Neural progenitor cell (in vitro differentiated cells): ENCODE measurements at regions not wholly inside any gene's neighbourhood (a gene's known extent, or its start where the extent isn't known, plus 50 kb on each side); places are given as distances from the start of the nearest gene placed in this dataset.

ENCODE experiments used
- DNase-seq: peaks from one replicate; pipeline ENCODE4 v3.0.0-alpha.2; 2016; ENCODE audit warnings: low spot score
- H2AFZ ChIP-seq: fragments of 200-600 bp; sonication (generic); replicated peaks from 2 replicates; pipeline ENCODE4 v1.6.1; 2016; ENCODE audit warnings: antibody characterized with exemption
- H3F3A ChIP-seq: fragments of 200-600 bp; sonication (generic); 2 replicates; pipeline ENCODE4 v1.6.1; 2016; ENCODE audit warnings: antibody characterized with exemption, low read depth
- H3K27ac ChIP-seq: fragments of 200-600 bp; sonication (generic); 2 replicates; pipeline ENCODE4 v1.5.1; 2016; ENCODE audit warnings: mild to moderate bottlenecking
- H3K27me3 ChIP-seq: fragments of 200-600 bp; sonication (generic); 2 replicates; pipeline ENCODE4 v1.6.1; 2016; ENCODE audit warnings: mild to moderate bottlenecking, moderate library complexity
- H3K36me3 ChIP-seq: fragments of 200-600 bp; sonication (generic); 2 replicates; pipeline ENCODE4 v1.5.1; 2016
- H3K4me1 ChIP-seq: fragments of 200-600 bp; sonication (generic); 2 replicates; pipeline ENCODE4 v1.6.1; 2016; ENCODE audit warnings: mixed run types
- H3K4me2 ChIP-seq: fragments of 200-600 bp; sonication (generic); 2 replicates; pipeline ENCODE4 v1.6.1; 2016
- H3K4me3 ChIP-seq: fragments of 200-600 bp; sonication (generic); 2 replicates; pipeline ENCODE4 v1.5.1; 2016
- H3K79me2 ChIP-seq: fragments of 200-600 bp; sonication (generic); 2 replicates; pipeline ENCODE4 v1.6.1; 2016; ENCODE audit warnings: low read depth
- H3K9ac ChIP-seq: fragments of 200-600 bp; sonication (generic); 2 replicates; pipeline ENCODE4 v1.6.1; 2016
- H3K9me3 ChIP-seq: fragments of 200-600 bp; sonication (generic); 2 replicates; pipeline ENCODE4 v1.5.1; 2016; ENCODE audit warnings: low read depth
- H4K20me1 ChIP-seq: fragments of 200-600 bp; sonication (generic); 2 replicates; pipeline ENCODE4 v1.6.1; 2016; ENCODE audit warnings: low read depth
- H3K27ac Mint-ChIP-seq: 3 replicates; pipeline ENCODE4 v1.8.0; 2021; ENCODE audit warnings: mixed read lengths
- H3K27me3 Mint-ChIP-seq: 2 replicates; pipeline ENCODE4 v1.8.0; 2022; ENCODE audit warnings: low read depth, mild to moderate bottlenecking, inconsistent platforms, moderate library complexity, mixed read lengths; ENCODE audit not compliant: insufficient read depth
- H3K36me3 Mint-ChIP-seq: 3 replicates; pipeline ENCODE4 v1.8.0; 2021; ENCODE audit warnings: mixed read lengths
- H3K4me1 Mint-ChIP-seq: 3 replicates; pipeline ENCODE4 v1.8.0; 2021; ENCODE audit warnings: mixed read lengths
- H3K4me3 Mint-ChIP-seq: 3 replicates; pipeline ENCODE4 v1.8.0; 2021; ENCODE audit warnings: mild to moderate bottlenecking, moderate library complexity, mixed read lengths
- H3K9me3 Mint-ChIP-seq: 3 replicates; pipeline ENCODE4 v1.8.0; 2020; ENCODE audit warnings: mixed read lengths
- CTCF ChIP-seq: fragments of 200-600 bp; sonication (generic); IDR thresholded peaks from 2 replicates; pipeline ENCODE4 v1.5.1; 2017; ENCODE audit warnings: antibody characterized with exemption, mild to moderate bottlenecking
- EZH2 ChIP-seq: fragments of 200-600 bp; sonication (generic); IDR thresholded peaks from 2 replicates; pipeline ENCODE4 v1.6.1; 2017; ENCODE audit warnings: antibody characterized with exemption, mild to moderate bottlenecking, moderate library complexity
- EZH2phosphoT487 ChIP-seq: fragments of 200-600 bp; sonication (generic); IDR thresholded peaks from 2 replicates; pipeline ENCODE4 v1.6.1; 2017; ENCODE audit warnings: antibody characterized with exemption

- H3K27ac ChIP-seq, result no peak overlapping the region
- H3K79me2 ChIP-seq, result no peaks in the 10 kb centered on the region
- H3K4me3 ChIP-seq, result no peak overlapping the region
- Mint-ChIP-seq H3K36me3 (no peaks in the 10 kb centered on the region), H3K27ac (no peak overlapping the region), H3K4me1 (peaks cover 6% of the 10 kb centered on the region), H3K9me3 (no peaks in the 10 kb centered on the region), H3K27me3 (no peaks in the 10 kb centered on the region), H3K4me3 (no peak overlapping the region)
- no peak overlapping the region for H2AFZ ChIP-seq
- no peaks in the 10 kb centered on the region for H3K27me3 ChIP-seq
- no peak overlapping the region for H3K9ac ChIP-seq
- no peak overlapping the region for H3K4me2 ChIP-seq
- no peak for DNase-seq
- no peaks in the 10 kb centered on the region for H4K20me1 ChIP-seq
- no peaks in the 10 kb centered on the region for H3K9me3 ChIP-seq
- H3K4me1 ChIP-seq, result no peaks in the 10 kb centered on the region
- H3K36me3 ChIP-seq, result no peaks in the 10 kb centered on the region
- TF ChIP-seq EZH2 (no peak), EZH2phosphoT487 (no peak), CTCF (no peak)
- no peaks in the 10 kb centered on the region for H3F3A ChIP-seq
Observed at GRCh38 chr4:96016634-96017299, 176.9 kb downstream of the PDHA2 start.

- Histone ChIP-seq H3K9me3 (no peaks in the 10 kb centered on the region), H3K9ac (no peak overlapping the region), H3K27ac (no peak overlapping the region), H3K36me3 (no peaks in the 10 kb centered on the region), H3F3A (no peaks in the 10 kb centered on the region), H4K20me1 (no peaks in the 10 kb centered on the region), H3K4me3 (no peak overlapping the region), H3K79me2 (no peaks in the 10 kb centered on the region), H2AFZ (no peak overlapping the region), H3K27me3 (no peaks in the 10 kb centered on the region), H3K4me1 (no peaks in the 10 kb centered on the region), H3K4me2 (no peak overlapping the region)
- no peak overlapping the region for H3K27ac Mint-ChIP-seq
- H3K27me3 Mint-ChIP-seq, result peaks cover 2% of the 10 kb centered on the region
- DNase-seq, result no peak
- peaks cover 2% of the 10 kb centered on the region for H3K9me3 Mint-ChIP-seq
- no peak overlapping the region for H3K4me3 Mint-ChIP-seq
- H3K36me3 Mint-ChIP-seq, result no peaks in the 10 kb centered on the region
- TF ChIP-seq CTCF, result no peak
- no peak for TF ChIP-seq EZH2phosphoT487
- TF ChIP-seq EZH2, result no peak
- no peaks in the 10 kb centered on the region for H3K4me1 Mint-ChIP-seq
Observed at GRCh38 chr4:96025011-96025410, 185.1 kb downstream of the PDHA2 start.

GRCh38 chr4:96035727-96036126, 195.8 kb downstream of the PDHA2 start:
- no peak overlapping the region for H3K4me3 Mint-ChIP-seq
- H3K27me3 ChIP-seq, result no peaks in the 10 kb centered on the region
- no peaks in the 10 kb centered on the region for H3K4me1 ChIP-seq
- H3K27ac Mint-ChIP-seq, result no peak overlapping the region
- H3K27ac ChIP-seq, result no peak overlapping the region
- no peaks in the 10 kb centered on the region for H3K79me2 ChIP-seq
- H4K20me1 ChIP-seq, result no peaks in the 10 kb centered on the region
- TF ChIP-seq EZH2, result no peak
- peak; percentile 57 for TF ChIP-seq CTCF
- no peak for TF ChIP-seq EZH2phosphoT487
- H3K27me3 Mint-ChIP-seq, result no peaks in the 10 kb centered on the region
- H3K9ac ChIP-seq, result no peak overlapping the region
- H3K36me3 ChIP-seq, result no peaks in the 10 kb centered on the region
- H3K9me3 Mint-ChIP-seq, result peaks cover 7% of the 10 kb centered on the region
- H2AFZ ChIP-seq, result no peak overlapping the region
- H3K4me1 Mint-ChIP-seq, result peaks cover 2% of the 10 kb centered on the region
- H3K4me2 ChIP-seq, result no peak overlapping the region
- peak; percentile 18 for DNase-seq
- H3K9me3 ChIP-seq, result no peaks in the 10 kb centered on the region
- H3K4me3 ChIP-seq, result no peak overlapping the region
- H3F3A ChIP-seq, result no peaks in the 10 kb centered on the region
- H3K36me3 Mint-ChIP-seq, result no peaks in the 10 kb centered on the region
